ENCODE measurements at regions not wholly inside any gene's neighbourhood (a gene's known extent, or its start where the extent isn't known, plus 50 kb on each side); places are given as distances from the start of the nearest gene placed in this dataset.

DNA sequence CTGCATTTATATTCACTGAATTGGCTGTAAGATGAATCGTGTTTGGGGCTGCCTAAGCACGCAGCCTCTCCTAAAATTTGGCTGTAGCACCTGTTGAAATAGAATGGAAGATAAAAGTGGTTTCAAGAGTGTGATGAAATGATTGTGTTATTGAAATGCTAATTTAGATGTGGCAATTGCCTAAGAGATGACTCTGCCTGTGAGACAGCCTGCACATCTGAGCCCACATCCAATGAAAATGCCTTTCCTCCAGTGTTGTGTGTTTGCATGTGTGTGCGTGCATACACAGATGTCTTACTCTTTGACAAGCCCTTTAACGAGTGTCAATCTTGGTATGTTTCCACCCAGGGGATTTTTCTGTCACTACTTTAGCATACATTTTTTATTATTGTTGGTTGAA is 346.9 kb downstream of the MEIS1 start:
- TF ChIP-seq, protein P1, sequence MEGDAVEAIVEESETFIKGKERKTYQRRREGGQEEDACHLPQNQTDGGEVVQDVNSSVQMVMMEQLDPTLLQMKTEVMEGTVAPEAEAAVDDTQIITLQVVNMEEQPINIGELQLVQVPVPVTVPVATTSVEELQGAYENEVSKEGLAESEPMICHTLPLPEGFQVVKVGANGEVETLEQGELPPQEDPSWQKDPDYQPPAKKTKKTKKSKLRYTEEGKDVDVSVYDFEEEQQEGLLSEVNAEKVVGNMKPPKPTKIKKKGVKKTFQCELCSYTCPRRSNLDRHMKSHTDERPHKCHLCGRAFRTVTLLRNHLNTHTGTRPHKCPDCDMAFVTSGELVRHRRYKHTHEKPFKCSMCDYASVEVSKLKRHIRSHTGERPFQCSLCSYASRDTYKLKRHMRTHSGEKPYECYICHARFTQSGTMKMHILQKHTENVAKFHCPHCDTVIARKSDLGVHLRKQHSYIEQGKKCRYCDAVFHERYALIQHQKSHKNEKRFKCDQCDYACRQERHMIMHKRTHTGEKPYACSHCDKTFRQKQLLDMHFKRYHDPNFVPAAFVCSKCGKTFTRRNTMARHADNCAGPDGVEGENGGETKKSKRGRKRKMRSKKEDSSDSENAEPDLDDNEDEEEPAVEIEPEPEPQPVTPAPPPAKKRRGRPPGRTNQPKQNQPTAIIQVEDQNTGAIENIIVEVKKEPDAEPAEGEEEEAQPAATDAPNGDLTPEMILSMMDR (IDR thresholded peaks at IDR 0.05; ENCODE audit: low read length) = no peak
- no peak for TF ChIP-seq EZH2phosphoT487 (IDR thresholded peaks at IDR 0.05; ENCODE audit: low read length)

Measured in MM.1S (cell line).